K562 (cell line): ENCODE measurements at regions not wholly inside any gene's neighbourhood (a gene's known extent, or its start where the extent isn't known, plus 50 kb on each side); places are given as distances from the start of the nearest gene placed in this dataset.

Source experiments
- ATAC-seq: fragments of 200-7000 bp; cut with Tn5 transposase; 3 replicates; pipeline ENCODE4 v1.9.1; 2020; ENCODE audit warnings: moderate library complexity
- BruUV-seq: library from RNA; stranded (reverse); fragments of 400-500 nt; replicated peaks from 2 replicates; lab custom pipeline; 2021; lab: Mats Ljungman, UMichigan
- CTCF ChIA-PET: fragments of 300-600 bp; formaldehyde crosslinking; extraction: SDS; loops from one replicate; lab custom pipeline; 2021; ENCODE audit warnings: low intra/inter-chr PET ratio; lab: Yijun Ruan, JAX
- POLR2A ChIA-PET: fragments of 300-600, 350-650 bp; sonication (Branson Sonifier 250); formaldehyde crosslinking; extraction: SDS; loops from one replicate; lab custom pipeline; 2021; ENCODE audit warnings: antibody characterized with exemption, inconsistent platforms; lab: Yijun Ruan, JAX
- DNase-seq, 4 experiments: peaks; one replicate each; pipeline versions ENCODE4 v3.0.0 to v3.0.0-alpha.2; 2011 to 2018; ENCODE audit warnings: low spot score in 3 of 4, mixed read lengths in 3 of 4; ENCODE audit errors: extremely low read depth in 1 of 4
- FAIRE-seq: peaks from 2 replicates; lab custom pipeline; 2011; peaks lifted over from hg19 to GRCh38; lab: Jason Lieb, UNC
- H2AFZ ChIP-seq: 2 replicates; pipeline ENCODE4 v1.6.0; 2011; ENCODE audit warnings: low read depth, low read length, control low read depth, inconsistent platforms
- H3K27ac ChIP-seq: fragments of 200-600 bp; 3 replicates; pipeline ENCODE4 v1.8.0; 2011; ENCODE audit warnings: low read depth, mild to moderate bottlenecking, control low read depth, inconsistent platforms, low read length, moderate library complexity, mixed read lengths; ENCODE audit errors: extremely low read depth
- H3K27me3 ChIP-seq, 2 experiments: fragments of 300-600 bp in 1 of 2; 2 replicates in 1 of 2; 3 replicates in 1 of 2; pipeline versions ENCODE4 v1.6.0 to v1.8.0; 2011; ENCODE audit warnings: inconsistent platforms in 2 of 2, low read length in 2 of 2, mild to moderate bottlenecking in 1 of 2, mixed read lengths in 1 of 2, moderate library complexity in 1 of 2; ENCODE audit not compliant: control insufficient read depth in 2 of 2, insufficient read depth in 2 of 2
- H3K36me3 ChIP-seq: fragments of 300-600 bp; 3 replicates; pipeline ENCODE4 v1.8.0; 2011; ENCODE audit warnings: mild to moderate bottlenecking, low read length, inconsistent platforms; ENCODE audit not compliant: control insufficient read depth, insufficient read depth
- H3K4me1 ChIP-seq, 2 experiments: fragments of 200-600 bp in 1 of 2; replicated peaks in 1 of 2; 2 replicates in 1 of 2; 3 replicates in 1 of 2; pipeline versions ENCODE4 v1.5.1 to v1.8.0; 2011; ENCODE audit warnings: inconsistent platforms in 2 of 2, low read length in 2 of 2, mild to moderate bottlenecking in 1 of 2, mixed read lengths in 1 of 2, moderate library complexity in 1 of 2; ENCODE audit not compliant: control insufficient read depth in 2 of 2, insufficient read depth in 2 of 2
- H3K4me2 ChIP-seq: 2 replicates; pipeline ENCODE4 v1.6.1; 2011; ENCODE audit warnings: low read length, control low read depth, inconsistent platforms, mixed read lengths; ENCODE audit not compliant: insufficient read depth
- H3K4me3 ChIP-seq: fragments of 200-600 bp; sonication (generic), shearing (Covaris generic); 2 replicates; pipeline ENCODE4 v1.5.1; 2016; ENCODE audit warnings: control low read depth, inconsistent platforms
- H3K79me2 ChIP-seq: fragments of 200-600 bp; 3 replicates; pipeline ENCODE4 v1.8.0; 2011; ENCODE audit warnings: low read length, inconsistent platforms; ENCODE audit not compliant: control insufficient read depth, insufficient read depth
- H3K9ac ChIP-seq, 2 experiments: 2 replicates each; pipeline versions ENCODE4 v1.6.0 to v1.6.1; 2011; ENCODE audit warnings: low read depth in 2 of 2, low read length in 2 of 2, control low read depth in 1 of 2, inconsistent platforms in 1 of 2, mild to moderate bottlenecking in 1 of 2, mixed read lengths in 1 of 2; ENCODE audit not compliant: insufficient read depth in 1 of 2
- H3K9me1 ChIP-seq: one replicate; pipeline ENCODE4 v1.6.0; 2011; ENCODE audit warnings: inconsistent platforms, mild to moderate bottlenecking, low read length, moderate library complexity; ENCODE audit not compliant: control insufficient read depth, insufficient read depth
- H3K9me3 ChIP-seq: replicated peaks from 2 replicates; pipeline ENCODE4 v1.5.1; 2011; ENCODE audit warnings: low read depth, low read length, inconsistent platforms; ENCODE audit not compliant: control insufficient read depth, insufficient read depth
- H4K20me1 ChIP-seq: replicated peaks from 2 replicates; pipeline ENCODE4 v1.6.1; 2011; ENCODE audit warnings: low read length, inconsistent platforms, mixed read lengths; ENCODE audit not compliant: control insufficient read depth, insufficient read depth
- CCNT2 ChIP-seq: IDR thresholded peaks from 2 replicates; pipeline ENCODE4 v1.6.1; 2011; ENCODE audit warnings: borderline replicate concordance, low read depth, mild to moderate bottlenecking, moderate library complexity, mixed read lengths, low read length; ENCODE audit not compliant: insufficient read length; ENCODE audit errors: extremely low read depth
- CREBBP ChIP-seq: IDR thresholded peaks from one replicate; pipeline ENCODE4 v1.6.1; 2012; ENCODE audit warnings: low read depth, mild to moderate bottlenecking, control low read depth, inconsistent platforms, low read length
- MCM7 ChIP-seq, 2 experiments: fragments of 450-650 bp; IDR thresholded peaks; 2 replicates each; pipeline ENCODE4 v1.6.1; 2016 to 2018
- MYBL2 ChIP-seq, 2 experiments: fragments of 450-650 bp in 1 of 2; sonication (generic) in 1 of 2; formaldehyde crosslinking in 1 of 2; IDR thresholded peaks; 2 replicates each; pipeline versions ENCODE4 v1.6.1 to v1.8.1; 2017 to 2022; ENCODE audit warnings: borderline replicate concordance in 1 of 2, inconsistent platforms in 1 of 2, low read depth in 1 of 2, mild to moderate bottlenecking in 1 of 2, missing genetic modification reagents in 1 of 2, moderate library complexity in 1 of 2
- STAT5B ChIP-seq: fragments of 250-450 bp; sonication (Bioruptor Pico); IDR thresholded peaks from 2 replicates; pipeline ENCODE4 v1.8.0; 2021; ENCODE audit warnings: mild to moderate bottlenecking, inconsistent platforms
- ZEB2 ChIP-seq: fragments of 450-650 bp; IDR thresholded peaks from 2 replicates; pipeline ENCODE4 v1.6.1; 2016
- ZNF121 ChIP-seq: sonication (generic); formaldehyde crosslinking; conservative IDR thresholded peaks from 2 replicates; pipeline ENCODE4 v1.8.0; 2022; ENCODE audit warnings: missing genetic modification reagents
- ZNF140 ChIP-seq: fragments of 250-450 bp; sonication (Bioruptor Pico); IDR thresholded peaks from 2 replicates; pipeline ENCODE4 v1.8.0; 2021; ENCODE audit warnings: moderate library complexity, mild to moderate bottlenecking, inconsistent platforms
- ZNF174 ChIP-seq: fragments of 250-450 bp; sonication (Bioruptor Pico); IDR thresholded peaks from 2 replicates; pipeline ENCODE4 v1.4.0; 2020; ENCODE audit warnings: mild to moderate bottlenecking
- ZNF184 ChIP-seq: sonication (generic); formaldehyde crosslinking; IDR thresholded peaks from 2 replicates; pipeline ENCODE4 v1.5.0; 2020; ENCODE audit warnings: missing genetic modification reagents
- ZNF311 ChIP-seq: fragments of 250-450 bp; sonication (Bioruptor Pico); IDR thresholded peaks from 2 replicates; pipeline ENCODE4 v1.4.0; 2020; ENCODE audit warnings: mild to moderate bottlenecking, moderate library complexity
- WGBS: fragments of 100-300 bp; shearing (Covaris generic); methylation state at CpG from one replicate; pipeline ENCODE4 v1.1.6; 2016; ENCODE audit warnings: low coverage, mixed read lengths; ENCODE audit not compliant: insufficient coverage; ENCODE audit errors: missing lambda C conversion rate; 5-methylcytosine and 5-hydroxymethylcytosine counted together
- in situ Hi-C: fragments of 300-500 bp; cut with MboI; formaldehyde crosslinking; loops from 4 replicates; pipeline ENCODE4 v1.15.0; 2018; ENCODE audit warnings: inconsistent platforms, mixed read lengths
- intact Hi-C: fragments of 100-400 bp; cut with micrococcal nuclease; formaldehyde crosslinking; loops from 2 replicates; pipeline ENCODE4 v1.14.2; 2022
- TF ChIP-seq, protein P1 (sequence below): sonication (generic); formaldehyde crosslinking; IDR thresholded peaks from 2 replicates; pipeline ENCODE4 v1.8.0; 2022; ENCODE audit warnings: mild to moderate bottlenecking, missing genetic modification reagents
- TF ChIP-seq, protein P2 (sequence below): IDR thresholded peaks from 3 replicates; pipeline ENCODE4 v1.6.1; 2011; ENCODE audit warnings: borderline replicate concordance, mild to moderate bottlenecking; ENCODE audit not compliant: insufficient read length, insufficient read depth
- TF ChIP-seq, protein P3 (sequence below): fragments of 250-450 bp; sonication (Bioruptor Pico); IDR thresholded peaks from 2 replicates; pipeline ENCODE4 v1.4.0; 2020; ENCODE audit warnings: mild to moderate bottlenecking, moderate library complexity

DNA sequence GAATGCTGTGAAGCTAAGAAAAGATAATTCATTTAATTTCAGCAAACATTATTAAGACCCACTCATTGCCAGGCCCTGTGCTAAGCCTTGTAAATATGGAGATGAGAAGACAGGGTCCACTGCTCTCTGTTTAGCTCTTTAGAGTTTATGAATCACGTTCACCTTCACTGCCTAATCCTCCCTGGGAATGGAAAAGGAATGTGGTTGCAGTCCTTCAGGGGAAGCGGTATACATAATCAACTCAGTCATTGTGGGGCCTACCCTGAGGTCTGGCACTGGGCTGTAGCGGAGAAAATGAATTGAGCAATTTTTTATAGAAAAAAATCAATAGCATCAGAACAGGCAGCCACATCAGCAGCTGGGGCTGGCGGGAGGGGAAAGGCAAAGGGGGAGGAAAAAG is 412.1 kb upstream of the NFIA start:
- WGBS, result 0% methylated on average over 4 of the region's 4 CpGs
- DNase-seq (no peak), ATAC-seq (no peak), FAIRE-seq (no peak)
- H3K9ac ChIP-seq, result no peak overlapping the region
- TF ChIP-seq ZNF184 (CRISPR knock-in tag) (no peak), CCNT2 (no peak), CREBBP (no peak), ZNF140 (CRISPR knock-in tag) (no peak), ZEB2 (no peak), MCM7 (IDR thresholded peaks at IDR 0.05) (no peak), ZNF311 (CRISPR knock-in tag) (no peak), ZNF174 (CRISPR knock-in tag) (no peak), ZNF121 (CRISPR knock-in tag) (no peak), STAT5B (no peak), MYBL2 (IDR thresholded peaks at IDR 0.05; ENCODE audit: low read depth) (no peak), MYBL2 (CRISPR knock-in tag; IDR thresholded peaks at IDR 0.05; ENCODE audit: borderline replicate concordance) (no peak)
- TF ChIP-seq, protein P1, sequence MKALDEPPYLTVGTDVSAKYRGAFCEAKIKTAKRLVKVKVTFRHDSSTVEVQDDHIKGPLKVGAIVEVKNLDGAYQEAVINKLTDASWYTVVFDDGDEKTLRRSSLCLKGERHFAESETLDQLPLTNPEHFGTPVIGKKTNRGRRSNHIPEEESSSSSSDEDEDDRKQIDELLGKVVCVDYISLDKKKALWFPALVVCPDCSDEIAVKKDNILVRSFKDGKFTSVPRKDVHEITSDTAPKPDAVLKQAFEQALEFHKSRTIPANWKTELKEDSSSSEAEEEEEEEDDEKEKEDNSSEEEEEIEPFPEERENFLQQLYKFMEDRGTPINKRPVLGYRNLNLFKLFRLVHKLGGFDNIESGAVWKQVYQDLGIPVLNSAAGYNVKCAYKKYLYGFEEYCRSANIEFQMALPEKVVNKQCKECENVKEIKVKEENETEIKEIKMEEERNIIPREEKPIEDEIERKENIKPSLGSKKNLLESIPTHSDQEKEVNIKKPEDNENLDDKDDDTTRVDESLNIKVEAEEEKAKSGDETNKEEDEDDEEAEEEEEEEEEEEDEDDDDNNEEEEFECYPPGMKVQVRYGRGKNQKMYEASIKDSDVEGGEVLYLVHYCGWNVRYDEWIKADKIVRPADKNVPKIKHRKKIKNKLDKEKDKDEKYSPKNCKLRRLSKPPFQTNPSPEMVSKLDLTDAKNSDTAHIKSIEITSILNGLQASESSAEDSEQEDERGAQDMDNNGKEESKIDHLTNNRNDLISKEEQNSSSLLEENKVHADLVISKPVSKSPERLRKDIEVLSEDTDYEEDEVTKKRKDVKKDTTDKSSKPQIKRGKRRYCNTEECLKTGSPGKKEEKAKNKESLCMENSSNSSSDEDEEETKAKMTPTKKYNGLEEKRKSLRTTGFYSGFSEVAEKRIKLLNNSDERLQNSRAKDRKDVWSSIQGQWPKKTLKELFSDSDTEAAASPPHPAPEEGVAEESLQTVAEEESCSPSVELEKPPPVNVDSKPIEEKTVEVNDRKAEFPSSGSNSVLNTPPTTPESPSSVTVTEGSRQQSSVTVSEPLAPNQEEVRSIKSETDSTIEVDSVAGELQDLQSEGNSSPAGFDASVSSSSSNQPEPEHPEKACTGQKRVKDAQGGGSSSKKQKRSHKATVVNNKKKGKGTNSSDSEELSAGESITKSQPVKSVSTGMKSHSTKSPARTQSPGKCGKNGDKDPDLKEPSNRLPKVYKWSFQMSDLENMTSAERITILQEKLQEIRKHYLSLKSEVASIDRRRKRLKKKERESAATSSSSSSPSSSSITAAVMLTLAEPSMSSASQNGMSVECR (CRISPR knock-in tag), result no peak
- TF ChIP-seq, protein P2, sequence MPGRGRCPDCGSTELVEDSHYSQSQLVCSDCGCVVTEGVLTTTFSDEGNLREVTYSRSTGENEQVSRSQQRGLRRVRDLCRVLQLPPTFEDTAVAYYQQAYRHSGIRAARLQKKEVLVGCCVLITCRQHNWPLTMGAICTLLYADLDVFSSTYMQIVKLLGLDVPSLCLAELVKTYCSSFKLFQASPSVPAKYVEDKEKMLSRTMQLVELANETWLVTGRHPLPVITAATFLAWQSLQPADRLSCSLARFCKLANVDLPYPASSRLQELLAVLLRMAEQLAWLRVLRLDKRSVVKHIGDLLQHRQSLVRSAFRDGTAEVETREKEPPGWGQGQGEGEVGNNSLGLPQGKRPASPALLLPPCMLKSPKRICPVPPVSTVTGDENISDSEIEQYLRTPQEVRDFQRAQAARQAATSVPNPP, result no peak
- TF ChIP-seq, protein P3, sequence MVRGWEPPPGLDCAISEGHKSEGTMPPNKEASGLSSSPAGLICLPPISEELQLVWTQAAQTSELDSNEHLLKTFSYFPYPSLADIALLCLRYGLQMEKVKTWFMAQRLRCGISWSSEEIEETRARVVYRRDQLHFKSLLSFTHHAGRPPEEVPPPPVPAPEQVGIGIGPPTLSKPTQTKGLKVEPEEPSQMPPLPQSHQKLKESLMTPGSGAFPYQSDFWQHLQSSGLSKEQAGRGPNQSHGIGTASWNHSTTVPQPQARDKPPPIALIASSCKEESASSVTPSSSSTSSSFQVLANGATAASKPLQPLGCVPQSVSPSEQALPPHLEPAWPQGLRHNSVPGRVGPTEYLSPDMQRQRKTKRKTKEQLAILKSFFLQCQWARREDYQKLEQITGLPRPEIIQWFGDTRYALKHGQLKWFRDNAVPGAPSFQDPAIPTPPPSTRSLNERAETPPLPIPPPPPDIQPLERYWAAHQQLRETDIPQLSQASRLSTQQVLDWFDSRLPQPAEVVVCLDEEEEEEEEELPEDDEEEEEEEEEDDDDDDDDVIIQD (CRISPR knock-in tag), result no peak
- H3K27me3 ChIP-seq, result no peaks in the 10 kb centered on the region
- ChIA-PET CTCF (no interaction called here), POLR2A (interaction anchor here (0.6 kb wide), 1 partner anchor 561 kb away, joined by 3 read pairs; no protein-coding TSS in a partner anchor)
- no peaks in the 10 kb centered on the region for H3K36me3 ChIP-seq
- intact Hi-C loops, result no loop called here
- no peaks in the 10 kb centered on the region for H4K20me1 ChIP-seq
- no peak overlapping the region for H2AFZ ChIP-seq
- H3K4me1 ChIP-seq, result no peaks in the 10 kb centered on the region
- H3K4me3 ChIP-seq, result no peak overlapping the region
- H3K9me1 ChIP-seq, result no peaks in the 10 kb centered on the region
- no TSS peak for BruUV-seq
- H3K79me2 ChIP-seq, result no peaks in the 10 kb centered on the region
- H3K27ac ChIP-seq, result no peak overlapping the region
- H3K9me3 ChIP-seq, result no peaks in the 10 kb centered on the region
- no peak overlapping the region for H3K4me2 ChIP-seq
- in situ Hi-C loops, result no loop called here
